ENCODE measurements at regions not wholly inside any gene's neighbourhood (a gene's known extent, or its start where the extent isn't known, plus 50 kb on each side); places are given as distances from the start of the nearest gene placed in this dataset.
"Not testable (repeated sequence)": the region's sequence is repeated elsewhere in the genome, so short reads cannot be mapped to it uniquely, and the experiment has no call there.

DNA sequence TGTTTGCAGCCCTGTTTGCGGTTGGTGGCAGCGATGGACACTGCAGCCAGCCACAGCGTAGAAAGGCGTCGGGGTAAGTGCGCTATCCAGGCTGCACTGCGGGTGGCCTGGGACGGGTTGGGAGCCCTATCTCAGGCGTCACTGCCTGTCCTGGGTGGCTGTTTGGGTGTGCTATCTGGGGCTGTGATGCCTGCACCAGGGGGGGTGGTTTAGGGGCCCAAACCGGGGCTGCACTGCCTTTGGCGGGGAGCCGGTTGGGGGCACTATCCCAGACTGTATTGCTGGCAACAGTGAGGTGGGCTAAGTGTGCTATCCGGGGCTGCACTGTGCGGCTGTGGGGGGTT lies 248.2 kb downstream of the TP53TG3F start:
- H3K27ac ChIP-seq (ENCODE audit: low read length); H3K4me3 ChIP-seq (ENCODE audit: low read length); H2AFZ ChIP-seq (ENCODE audit: low read depth, low read length); H4K20me1 ChIP-seq (ENCODE audit: insufficient read depth, low read length); H3K9ac ChIP-seq (ENCODE audit: low read length); H3K36me3 ChIP-seq (replicated peaks; ENCODE audit: low read depth, low read length); H3K4me1 ChIP-seq (ENCODE audit: low read length); H3K9me3 ChIP-seq (ENCODE audit: insufficient read depth, low read length); H3K27me3 ChIP-seq (ENCODE audit: low read depth, low read length); H3K4me2 ChIP-seq (ENCODE audit: low read length); H3K79me2 ChIP-seq (ENCODE audit: low read length): not testable (repeated sequence)

DNA sequence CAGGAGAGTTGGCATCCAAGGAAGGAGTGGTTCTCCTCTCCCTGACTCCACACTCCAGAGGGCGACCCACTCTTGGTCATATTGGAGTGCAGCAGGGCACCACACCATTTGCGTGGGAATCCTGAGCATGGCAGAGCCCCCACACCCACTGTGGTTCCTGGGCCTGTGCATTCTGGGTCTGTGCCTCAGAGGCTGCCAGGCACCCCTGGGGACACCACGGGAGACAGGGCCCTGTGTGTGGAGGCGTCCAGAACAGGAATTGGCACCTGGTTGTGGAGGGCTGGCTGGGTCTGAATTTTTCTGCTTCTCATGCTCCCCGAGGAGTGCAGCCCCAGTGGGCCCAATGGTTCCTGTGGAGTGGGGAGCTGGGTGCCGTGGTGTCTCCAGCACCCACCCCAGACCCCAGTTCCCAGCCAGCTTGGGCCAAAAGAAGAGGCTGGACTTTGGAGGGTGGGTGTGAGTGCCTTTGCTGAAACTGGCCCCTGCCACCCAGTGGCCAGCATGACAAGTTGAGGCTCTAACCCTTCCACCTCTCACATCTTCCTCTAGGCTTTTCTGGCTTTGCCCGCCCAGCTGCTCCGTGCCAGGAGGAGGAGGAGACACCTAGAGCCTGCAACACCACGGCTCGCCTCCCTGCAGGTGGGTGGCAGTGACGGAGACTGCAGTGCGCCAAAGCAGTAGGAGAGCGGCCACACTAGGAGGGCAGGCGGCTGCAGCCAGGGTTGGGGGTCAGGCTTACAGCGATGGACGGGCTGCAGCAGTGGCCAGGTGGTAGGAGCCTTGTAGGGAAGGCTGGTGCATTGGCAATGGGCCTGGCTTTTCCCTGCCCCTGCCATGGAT lies 250.7 kb downstream of the TP53TG3F start:
- not testable (repeated sequence) for H3K9me3 ChIP-seq (ENCODE audit: insufficient read depth, low read length); H3K9ac ChIP-seq (ENCODE audit: low read length); H2AFZ ChIP-seq (ENCODE audit: low read depth, low read length); H3K79me2 ChIP-seq (ENCODE audit: low read length); H3K36me3 ChIP-seq (replicated peaks; ENCODE audit: low read depth, low read length); H3K27ac ChIP-seq (ENCODE audit: low read length); H3K4me2 ChIP-seq (ENCODE audit: low read length); H3K4me3 ChIP-seq (ENCODE audit: low read length); H3K27me3 ChIP-seq (ENCODE audit: low read depth, low read length); H3K4me1 ChIP-seq (ENCODE audit: low read length); H4K20me1 ChIP-seq (ENCODE audit: insufficient read depth, low read length)

DNA sequence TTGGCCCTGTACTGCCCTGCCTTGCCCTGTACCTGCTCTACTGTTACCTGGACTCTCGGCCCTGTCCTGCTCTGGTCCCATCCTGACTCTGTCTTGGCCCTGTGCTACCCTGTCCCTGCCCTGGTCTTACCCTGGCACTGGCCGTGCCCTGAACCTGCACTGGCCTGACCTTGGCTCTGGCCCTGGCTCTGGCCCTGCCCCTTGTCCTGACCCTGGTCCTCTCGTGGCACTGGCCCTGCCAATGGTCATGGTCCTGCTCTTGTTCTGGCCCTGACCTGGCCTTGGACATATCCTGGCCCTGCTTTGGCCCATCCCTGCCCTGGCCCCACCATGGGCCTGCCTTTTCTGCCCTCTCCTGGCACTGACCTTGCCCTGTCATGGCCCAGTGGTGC lies 251.3 kb downstream of the TP53TG3F start:
- not testable (repeated sequence) for H3K36me3 ChIP-seq (replicated peaks; ENCODE audit: low read depth, low read length); H3K4me1 ChIP-seq (ENCODE audit: low read length); H3K79me2 ChIP-seq (ENCODE audit: low read length); H3K9ac ChIP-seq (ENCODE audit: low read length); H3K27ac ChIP-seq (ENCODE audit: low read length); H3K4me2 ChIP-seq (ENCODE audit: low read length); H2AFZ ChIP-seq (ENCODE audit: low read depth, low read length); H3K4me3 ChIP-seq (ENCODE audit: low read length); H4K20me1 ChIP-seq (ENCODE audit: insufficient read depth, low read length); H3K9me3 ChIP-seq (ENCODE audit: insufficient read depth, low read length); H3K27me3 ChIP-seq (ENCODE audit: low read depth, low read length)

DNA sequence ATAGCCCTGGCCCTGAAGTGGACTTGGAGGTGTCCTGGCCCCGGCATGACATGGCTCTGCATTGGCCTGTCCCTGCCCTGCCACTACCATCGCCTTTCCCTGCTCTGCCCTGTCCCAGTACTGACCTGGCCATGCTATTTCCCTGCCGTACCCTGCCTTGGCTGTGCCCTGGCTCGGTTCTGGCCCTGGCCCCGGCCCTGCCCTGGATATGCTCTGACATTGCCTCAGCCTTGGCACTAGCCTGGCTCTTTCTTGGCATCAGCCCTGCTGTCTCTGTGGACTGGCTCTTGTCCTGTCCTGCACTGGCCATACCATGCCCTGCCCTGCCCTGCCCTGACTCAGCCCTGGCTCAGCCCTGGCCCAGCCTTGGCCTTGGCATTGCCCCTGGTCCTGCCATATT lies 252.2 kb downstream of the TP53TG3F start:
- H3K79me2 ChIP-seq (ENCODE audit: low read length); H3K4me1 ChIP-seq (ENCODE audit: low read length); H2AFZ ChIP-seq (ENCODE audit: low read depth, low read length); H3K9me3 ChIP-seq (ENCODE audit: insufficient read depth, low read length); H3K4me2 ChIP-seq (ENCODE audit: low read length); H3K36me3 ChIP-seq (replicated peaks; ENCODE audit: low read depth, low read length); H3K4me3 ChIP-seq (ENCODE audit: low read length); H3K27ac ChIP-seq (ENCODE audit: low read length); H3K27me3 ChIP-seq (ENCODE audit: low read depth, low read length); H3K9ac ChIP-seq (ENCODE audit: low read length); H4K20me1 ChIP-seq (ENCODE audit: insufficient read depth, low read length): not testable (repeated sequence)

DNA sequence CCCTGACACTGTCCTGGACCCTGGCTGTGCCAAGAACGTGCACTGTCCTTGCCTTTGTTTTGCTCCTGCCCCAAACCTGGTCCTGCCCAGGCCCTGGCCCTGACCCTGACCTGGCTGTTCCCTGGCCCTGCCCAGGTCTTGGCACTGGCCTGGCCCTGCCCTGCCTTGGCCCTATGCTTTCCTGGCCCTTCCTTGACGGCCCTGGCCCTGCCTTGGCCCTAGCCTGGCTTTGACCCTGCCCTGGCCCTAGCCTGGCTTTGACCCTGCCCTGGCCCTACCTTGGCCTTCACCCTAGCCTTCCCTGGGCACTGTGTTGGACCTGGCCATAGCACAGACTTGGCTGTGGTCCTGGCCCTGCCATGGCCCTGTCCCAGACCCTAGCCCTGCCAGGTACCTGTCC lies 252.9 kb downstream of the TP53TG3F start:
- not testable (repeated sequence) for H3K36me3 ChIP-seq (replicated peaks; ENCODE audit: low read depth, low read length); H3K79me2 ChIP-seq (ENCODE audit: low read length); H3K9me3 ChIP-seq (ENCODE audit: insufficient read depth, low read length); H3K27ac ChIP-seq (ENCODE audit: low read length); H4K20me1 ChIP-seq (ENCODE audit: insufficient read depth, low read length); H3K4me1 ChIP-seq (ENCODE audit: low read length); H2AFZ ChIP-seq (ENCODE audit: low read depth, low read length); H3K9ac ChIP-seq (ENCODE audit: low read length); H3K4me2 ChIP-seq (ENCODE audit: low read length); H3K4me3 ChIP-seq (ENCODE audit: low read length); H3K27me3 ChIP-seq (ENCODE audit: low read depth, low read length)

DNA sequence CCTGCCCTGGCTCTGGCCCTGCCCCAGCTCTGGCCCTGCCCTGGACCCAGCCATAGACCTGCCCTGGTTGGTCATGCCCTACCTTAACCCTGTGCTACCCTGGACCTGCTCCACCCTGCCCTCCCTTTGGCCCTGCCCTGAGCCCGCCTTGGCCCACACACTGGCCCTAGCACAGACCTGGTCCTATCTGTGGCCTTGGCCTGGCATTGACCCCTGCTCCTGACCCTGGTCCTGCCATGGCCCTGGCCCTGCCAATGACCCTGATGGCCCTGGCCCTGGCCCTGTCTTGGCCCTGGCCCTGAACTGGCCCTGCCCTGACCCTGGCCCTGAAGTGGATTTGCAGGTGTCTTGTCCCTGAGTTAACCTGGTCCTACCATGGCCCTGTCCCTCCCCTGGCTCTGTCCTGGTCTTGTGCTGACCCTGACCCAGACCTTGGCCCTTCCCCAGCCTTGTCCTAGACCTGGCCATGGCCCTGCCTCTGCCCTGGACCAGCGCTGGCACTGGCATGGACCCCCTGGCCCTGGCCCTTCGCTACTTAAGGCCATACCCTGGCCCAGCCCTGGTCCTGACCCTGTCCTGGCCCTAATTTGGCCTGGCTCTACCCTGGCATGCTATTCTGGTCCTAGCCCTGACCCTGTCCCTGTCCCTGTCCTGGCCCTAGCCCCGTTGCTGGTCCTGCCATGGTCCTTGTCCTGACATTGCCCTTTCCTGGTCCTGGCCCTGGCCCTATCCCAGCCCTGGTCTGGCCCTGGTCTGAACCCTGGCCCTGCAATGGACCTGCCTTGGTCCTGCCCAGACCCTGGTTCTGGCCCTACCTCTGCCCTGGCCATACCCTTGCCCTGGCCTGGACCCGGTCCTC lies 253.7 kb downstream of the TP53TG3F start:
- not testable (repeated sequence) for H3K4me2 ChIP-seq (ENCODE audit: low read length)

DNA sequence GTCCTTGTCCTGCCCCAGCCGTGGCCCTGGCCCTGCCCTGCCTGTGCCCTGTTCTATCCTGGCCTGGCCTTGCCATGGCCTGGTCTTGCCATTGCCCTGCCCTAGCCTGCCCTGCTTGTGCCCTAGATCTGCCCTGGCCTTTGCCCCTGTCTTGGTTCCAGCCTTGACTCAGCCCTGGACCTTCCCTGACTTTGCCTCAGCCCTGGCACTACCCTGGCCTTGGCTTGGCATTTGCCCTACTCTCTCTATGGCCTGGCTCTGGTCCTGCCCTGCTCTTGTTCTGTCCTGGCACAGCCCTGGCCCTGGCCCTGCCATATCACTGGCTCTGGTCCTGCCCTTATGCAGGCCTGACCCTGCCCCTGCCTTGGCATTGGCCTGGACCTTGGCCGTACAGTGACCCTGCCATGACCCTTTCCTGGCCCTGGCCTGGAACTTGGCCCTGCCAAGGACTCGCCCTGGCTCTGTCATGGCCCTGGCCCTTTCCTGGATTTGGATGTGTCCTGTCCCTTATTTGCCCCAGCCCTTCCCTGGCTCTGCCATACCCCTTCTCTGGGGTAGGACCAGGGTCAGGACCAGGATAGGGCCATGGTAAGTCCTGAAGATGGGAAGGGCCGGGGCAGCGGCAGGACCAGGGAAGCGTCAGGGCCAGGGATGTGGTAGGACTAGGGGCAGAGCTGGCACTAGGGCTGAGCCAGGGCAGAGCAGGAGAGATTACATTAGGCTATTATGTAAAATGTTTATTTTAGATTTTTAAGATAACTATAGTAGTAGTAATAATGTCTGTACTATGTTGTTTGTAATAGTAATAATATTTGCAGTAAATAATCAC lies 254.5 kb downstream of the TP53TG3F start:
- H3K27me3 ChIP-seq (ENCODE audit: low read depth, low read length); H3K4me1 ChIP-seq (ENCODE audit: low read length); H3K9ac ChIP-seq (ENCODE audit: low read length); H3K4me3 ChIP-seq (ENCODE audit: low read length); H3K9me3 ChIP-seq (ENCODE audit: insufficient read depth, low read length); H2AFZ ChIP-seq (ENCODE audit: low read depth, low read length); H3K79me2 ChIP-seq (ENCODE audit: low read length); H3K4me2 ChIP-seq (ENCODE audit: low read length); H3K36me3 ChIP-seq (replicated peaks; ENCODE audit: low read depth, low read length); H3K27ac ChIP-seq (ENCODE audit: low read length); H4K20me1 ChIP-seq (ENCODE audit: insufficient read depth, low read length): not testable (repeated sequence)

More for the DNA sequence above, 253.7 kb downstream of the TP53TG3F start:
- not testable (repeated sequence) for H3K79me2 ChIP-seq (ENCODE audit: low read length); H3K27ac ChIP-seq (ENCODE audit: low read length); H3K9me3 ChIP-seq (ENCODE audit: insufficient read depth, low read length); H3K4me1 ChIP-seq (ENCODE audit: low read length); H2AFZ ChIP-seq (ENCODE audit: low read depth, low read length); H3K27me3 ChIP-seq (ENCODE audit: low read depth, low read length); H3K9ac ChIP-seq (ENCODE audit: low read length); H3K36me3 ChIP-seq (replicated peaks; ENCODE audit: low read depth, low read length); H3K4me3 ChIP-seq (ENCODE audit: low read length); H4K20me1 ChIP-seq (ENCODE audit: insufficient read depth, low read length)

DNA sequence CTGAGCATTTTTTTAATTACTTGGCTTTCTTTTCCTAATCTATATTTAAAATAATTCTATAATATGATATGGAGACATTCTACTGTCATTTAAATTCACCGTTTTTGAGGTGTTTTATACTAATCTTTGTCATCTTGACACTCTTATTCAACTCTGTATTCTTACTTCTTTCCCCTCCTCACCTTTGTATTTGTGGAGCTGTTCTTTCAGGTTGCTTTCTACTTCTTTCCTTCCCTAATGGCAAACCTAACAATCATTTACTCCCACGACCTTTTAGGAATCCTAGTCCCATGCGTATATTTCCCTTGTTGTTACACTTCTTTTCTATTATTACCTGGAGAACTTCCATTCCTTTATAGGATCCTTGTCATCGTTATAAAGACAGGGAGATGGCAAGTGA lies 271.8 kb downstream of the TP53TG3F start:
- not testable (repeated sequence) for H3K79me2 ChIP-seq (ENCODE audit: low read length); H3K27ac ChIP-seq (ENCODE audit: low read length); H3K4me1 ChIP-seq (ENCODE audit: low read length); H3K36me3 ChIP-seq (replicated peaks; ENCODE audit: low read depth, low read length); H3K4me2 ChIP-seq (ENCODE audit: low read length); H4K20me1 ChIP-seq (ENCODE audit: insufficient read depth, low read length); H2AFZ ChIP-seq (ENCODE audit: low read depth, low read length); H3K4me3 ChIP-seq (ENCODE audit: low read length); H3K9ac ChIP-seq (ENCODE audit: low read length); H3K27me3 ChIP-seq (ENCODE audit: low read depth, low read length); H3K9me3 ChIP-seq (ENCODE audit: insufficient read depth, low read length)
